HEK293 (cell line): ENCODE measurements at regions not wholly inside any gene's neighbourhood (a gene's known extent, or its start where the extent isn't known, plus 50 kb on each side); places are given as distances from the start of the nearest gene placed in this dataset.

ENCODE experiments used
- CTCF ChIA-PET: fragments of 350-600 bp; formaldehyde crosslinking; extraction: SDS; loops from one replicate; lab custom pipeline; 2021; ENCODE audit warnings: antibody characterized with exemption; lab: Yijun Ruan, JAX
- POLR2A ChIA-PET: fragments of 300-600 bp; formaldehyde crosslinking; extraction: SDS; loops from one replicate; lab custom pipeline; 2020; ENCODE audit warnings: antibody characterized with exemption, inconsistent platforms; lab: Yijun Ruan, JAX
- H3K27ac ChIP-seq: fragments of 200-500 bp; sonication (Bioruptor generic); 2 replicates; pipeline ENCODE4 v1.5.1; 2014; ENCODE audit warnings: low read depth, low read length, control low read depth, inconsistent platforms; ENCODE audit errors: extremely low read depth
- H3K36me3 ChIP-seq, 2 experiments: fragments of 200-500 bp in 1 of 2; sonication (Bioruptor generic) in 1 of 2; 1 replicate in 1 of 2; 2 replicates in 1 of 2; pipeline ENCODE4 v1.5.1; 2014 to 2017; ENCODE audit warnings: inconsistent platforms in 2 of 2, low read length in 2 of 2; ENCODE audit not compliant: control insufficient read depth in 2 of 2, insufficient read depth in 1 of 2
- H3K4me1 ChIP-seq: fragments of 200-500 bp; sonication (Bioruptor generic); 2 replicates; pipeline ENCODE4 v1.5.1; 2014; ENCODE audit warnings: mild to moderate bottlenecking, low read length, inconsistent platforms; ENCODE audit not compliant: control insufficient read depth, insufficient read depth
- H3K4me3 ChIP-seq: 2 replicates; pipeline ENCODE4 v1.5.1; 2011; ENCODE audit warnings: low read depth, mild to moderate bottlenecking, control low read depth, low read length, moderate library complexity
- H3K9me3 ChIP-seq: fragments of 200-500 bp; sonication (Bioruptor generic); 2 replicates; pipeline ENCODE4 v1.5.1; 2014; ENCODE audit warnings: low read depth, low read length, inconsistent platforms; ENCODE audit not compliant: control insufficient read depth, insufficient read depth
- GLIS2 ChIP-seq: fragments of 450-650 bp; formaldehyde crosslinking; IDR thresholded peaks from 2 replicates; pipeline ENCODE4 v1.5.1; 2016; ENCODE audit warnings: missing biosample characterization, missing genetic modification characterization
- IKZF3 ChIP-seq: fragments of 450-650 bp; IDR thresholded peaks from 2 replicates; pipeline ENCODE4 v1.5.0; 2018; ENCODE audit warnings: missing biosample characterization, mild to moderate bottlenecking, missing genetic modification characterization, moderate library complexity
- OVOL3 ChIP-seq: fragments of 450-650 bp; formaldehyde crosslinking; IDR thresholded peaks from 2 replicates; pipeline ENCODE4 v1.5.1; 2016; ENCODE audit warnings: missing biosample characterization, missing genetic modification characterization
- ZBTB10 ChIP-seq: fragments of 450-650 bp; formaldehyde crosslinking; IDR thresholded peaks from 2 replicates; pipeline ENCODE4 v1.5.1; 2016; ENCODE audit warnings: missing biosample characterization, missing genetic modification characterization
- ZBTB21 ChIP-seq: fragments of 450-650 bp; formaldehyde crosslinking; IDR thresholded peaks from 2 replicates; pipeline ENCODE4 v1.5.1; 2017; ENCODE audit warnings: missing biosample characterization, missing genetic modification characterization
- ZBTB7A ChIP-seq: fragments of 450-650 bp; formaldehyde crosslinking; IDR thresholded peaks from 2 replicates; pipeline ENCODE4 v1.5.1; 2016; ENCODE audit warnings: low read depth, missing biosample characterization, missing genetic modification characterization
- ZNF121 ChIP-seq: fragments of 450-650 bp; formaldehyde crosslinking; IDR thresholded peaks from 2 replicates; pipeline ENCODE4 v1.5.1; 2016; ENCODE audit warnings: missing biosample characterization, missing genetic modification characterization
- ZNF239 ChIP-seq: fragments of 450-650 bp; formaldehyde crosslinking; IDR thresholded peaks from 2 replicates; pipeline ENCODE4 v1.5.1; 2016; ENCODE audit warnings: missing biosample characterization, missing genetic modification characterization
- ZNF266 ChIP-seq: fragments of 450-650 bp; formaldehyde crosslinking; IDR thresholded peaks from 2 replicates; pipeline ENCODE4 v1.5.1; 2016; ENCODE audit warnings: missing biosample characterization, missing genetic modification characterization, low read depth
- ZNF302 ChIP-seq: fragments of 450-650 bp; formaldehyde crosslinking; IDR thresholded peaks from 2 replicates; pipeline ENCODE4 v1.5.1; 2016; ENCODE audit warnings: missing biosample characterization, missing genetic modification characterization, low read depth
- ZNF404 ChIP-seq: fragments of 450-650 bp; formaldehyde crosslinking; IDR thresholded peaks from 2 replicates; pipeline ENCODE4 v1.5.1; 2017; ENCODE audit warnings: missing biosample characterization, missing genetic modification characterization
- ZNF548 ChIP-seq: fragments of 450-650 bp; formaldehyde crosslinking; IDR thresholded peaks from 2 replicates; pipeline ENCODE4 v1.5.1; 2016; ENCODE audit warnings: missing biosample characterization, missing genetic modification characterization
- ZNF626 ChIP-seq: fragments of 450-650 bp; sonication (Bioruptor Pico); formaldehyde crosslinking; IDR thresholded peaks from 2 replicates; pipeline ENCODE4 v1.5.1; 2018; ENCODE audit warnings: missing biosample characterization, missing genetic modification characterization, inconsistent platforms
- ZNF629 ChIP-seq: fragments of 450-650 bp; formaldehyde crosslinking; IDR thresholded peaks from 2 replicates; pipeline ENCODE4 v1.5.1; 2017; ENCODE audit warnings: missing biosample characterization, missing genetic modification characterization
- TF ChIP-seq, protein P1 (sequence below): fragments of 450-650 bp; formaldehyde crosslinking; IDR thresholded peaks from 2 replicates; pipeline ENCODE4 v1.5.1; 2016; ENCODE audit warnings: missing biosample characterization, missing genetic modification characterization
- TF ChIP-seq, protein P2 (sequence below): fragments of 450-650 bp; formaldehyde crosslinking; IDR thresholded peaks from 2 replicates; pipeline ENCODE4 v1.5.1; 2017; ENCODE audit warnings: missing biosample characterization, missing genetic modification characterization
- TF ChIP-seq, protein P3 (sequence below): fragments of 450-650 bp; formaldehyde crosslinking; IDR thresholded peaks from 2 replicates; pipeline ENCODE4 v1.5.1; 2017; ENCODE audit warnings: missing biosample characterization, missing genetic modification characterization

DNA sequence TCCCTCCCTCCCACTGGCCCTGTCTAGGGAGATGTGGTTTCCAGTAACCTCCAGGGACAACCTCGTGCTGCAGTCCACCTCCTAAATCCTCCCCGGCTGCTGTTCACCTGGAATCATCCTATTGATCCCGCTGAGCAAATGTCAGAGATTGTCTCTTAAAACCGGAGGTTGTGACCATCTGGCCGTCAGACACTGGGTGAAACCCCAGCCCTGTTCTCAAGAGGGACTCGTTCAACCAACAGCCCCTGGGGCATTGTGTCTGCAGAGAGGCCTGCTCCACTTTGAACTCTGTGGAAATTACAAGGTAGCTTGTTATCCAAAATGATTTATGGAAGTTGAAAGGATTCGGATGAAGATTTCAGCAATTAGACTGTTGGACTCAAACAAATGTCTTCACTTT, 498.0 kb downstream of the MATN1 start (continued):
- TF ChIP-seq, protein P1, sequence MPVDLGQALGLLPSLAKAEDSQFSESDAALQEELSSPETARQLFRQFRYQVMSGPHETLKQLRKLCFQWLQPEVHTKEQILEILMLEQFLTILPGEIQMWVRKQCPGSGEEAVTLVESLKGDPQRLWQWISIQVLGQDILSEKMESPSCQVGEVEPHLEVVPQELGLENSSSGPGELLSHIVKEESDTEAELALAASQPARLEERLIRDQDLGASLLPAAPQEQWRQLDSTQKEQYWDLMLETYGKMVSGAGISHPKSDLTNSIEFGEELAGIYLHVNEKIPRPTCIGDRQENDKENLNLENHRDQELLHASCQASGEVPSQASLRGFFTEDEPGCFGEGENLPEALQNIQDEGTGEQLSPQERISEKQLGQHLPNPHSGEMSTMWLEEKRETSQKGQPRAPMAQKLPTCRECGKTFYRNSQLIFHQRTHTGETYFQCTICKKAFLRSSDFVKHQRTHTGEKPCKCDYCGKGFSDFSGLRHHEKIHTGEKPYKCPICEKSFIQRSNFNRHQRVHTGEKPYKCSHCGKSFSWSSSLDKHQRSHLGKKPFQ (tag by site-specific recombination): no peak
- TF ChIP-seq ZNF548 (tag by site-specific recombination) (no peak), OVOL3 (no peak), ZNF302 (tag by site-specific recombination) (no peak), ZNF239 (tag by site-specific recombination) (no peak), IKZF3 (no peak)

- CTCF ChIA-PET: interaction anchor here (0.8 kb wide), 1 partner anchor 13 kb away, joined by 4 read pairs; no protein-coding TSS in a partner anchor
Measured at GRCh38 chr1:30219675-30220074, 503.7 kb downstream of the MATN1 start.

DNA sequence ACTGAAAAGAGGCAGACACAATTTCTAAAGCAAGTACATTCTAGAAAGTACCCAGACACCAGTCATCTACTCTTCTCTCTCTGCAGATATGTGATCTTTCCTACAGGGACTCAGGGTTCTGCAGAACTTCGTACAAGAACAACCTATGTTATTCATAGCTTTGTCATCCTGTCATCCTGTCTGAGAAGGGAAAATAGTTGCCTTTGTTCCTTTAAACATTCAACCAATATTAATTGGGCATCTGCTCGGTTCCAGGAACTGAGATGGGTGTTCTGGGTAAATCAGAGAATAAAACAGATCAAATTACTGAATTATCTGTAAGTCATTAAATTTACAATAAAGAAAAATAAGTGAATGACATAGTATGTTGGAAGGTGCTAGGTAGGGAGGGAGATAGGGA, 504.9 kb downstream of the MATN1 start:
- Histone ChIP-seq H3K27ac (no peak overlapping the region), H3K9me3 (no peaks in the 10 kb centered on the region), H3K4me1 (no peaks in the 10 kb centered on the region), H3K4me3 (no peak overlapping the region), H3K36me3 (no peaks in the 10 kb centered on the region)
- ChIA-PET CTCF (no interaction called here), POLR2A (no interaction called here)
- TF ChIP-seq ZNF404 (tag by site-specific recombination): no peak
- TF ChIP-seq ZNF629 (tag by site-specific recombination): no peak
- TF ChIP-seq GLIS2: no peak
- TF ChIP-seq ZBTB7A (tag by site-specific recombination): no peak

More at GRCh38 chr1:30219675-30220074, 503.7 kb downstream of the MATN1 start:
- Histone ChIP-seq H3K27ac (no peak overlapping the region), H3K4me3 (no peak overlapping the region), H3K9me3 (no peaks in the 10 kb centered on the region), H3K36me3 (no peaks in the 10 kb centered on the region), H3K4me1 (no peaks in the 10 kb centered on the region)
- TF ChIP-seq ZNF626 (tag by site-specific recombination) (no peak), ZNF266 (no peak)
- POLR2A ChIA-PET: no interaction called here

DNA sequence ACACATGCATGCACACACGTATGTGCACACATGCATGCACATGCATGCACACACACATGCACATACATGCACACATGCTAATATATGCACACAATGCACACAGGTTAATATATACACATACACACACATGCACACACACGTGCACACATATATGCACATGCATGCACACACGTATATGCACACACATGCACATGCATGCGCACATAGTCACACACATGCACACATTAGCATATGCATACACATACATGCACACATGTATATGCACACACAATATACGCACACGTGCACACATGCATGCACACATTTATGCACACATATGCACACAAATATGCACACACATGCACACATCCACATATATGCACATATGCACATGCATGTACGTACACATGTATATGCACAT, 506.8 kb downstream of the MATN1 start:
- H3K9me3 ChIP-seq: no peaks in the 10 kb centered on the region
- CTCF ChIA-PET: no interaction called here
- no peak for TF ChIP-seq ZBTB21
- TF ChIP-seq, protein P2, sequence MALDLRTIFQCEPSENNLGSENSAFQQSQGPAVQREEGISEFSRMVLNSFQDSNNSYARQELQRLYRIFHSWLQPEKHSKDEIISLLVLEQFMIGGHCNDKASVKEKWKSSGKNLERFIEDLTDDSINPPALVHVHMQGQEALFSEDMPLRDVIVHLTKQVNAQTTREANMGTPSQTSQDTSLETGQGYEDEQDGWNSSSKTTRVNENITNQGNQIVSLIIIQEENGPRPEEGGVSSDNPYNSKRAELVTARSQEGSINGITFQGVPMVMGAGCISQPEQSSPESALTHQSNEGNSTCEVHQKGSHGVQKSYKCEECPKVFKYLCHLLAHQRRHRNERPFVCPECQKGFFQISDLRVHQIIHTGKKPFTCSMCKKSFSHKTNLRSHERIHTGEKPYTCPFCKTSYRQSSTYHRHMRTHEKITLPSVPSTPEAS (tag by site-specific recombination): 0 out of 2 replicates have a peak, but pooled peaks have one; percentile 53
- TF ChIP-seq, all 188 proteins: peak for 1
- Histone ChIP-seq H3K27ac (no peak overlapping the region), H3K4me1 (no peaks in the 10 kb centered on the region), H3K36me3 (no peaks in the 10 kb centered on the region), H3K4me3 (no peak overlapping the region)
- POLR2A ChIA-PET: no interaction called here

DNA sequence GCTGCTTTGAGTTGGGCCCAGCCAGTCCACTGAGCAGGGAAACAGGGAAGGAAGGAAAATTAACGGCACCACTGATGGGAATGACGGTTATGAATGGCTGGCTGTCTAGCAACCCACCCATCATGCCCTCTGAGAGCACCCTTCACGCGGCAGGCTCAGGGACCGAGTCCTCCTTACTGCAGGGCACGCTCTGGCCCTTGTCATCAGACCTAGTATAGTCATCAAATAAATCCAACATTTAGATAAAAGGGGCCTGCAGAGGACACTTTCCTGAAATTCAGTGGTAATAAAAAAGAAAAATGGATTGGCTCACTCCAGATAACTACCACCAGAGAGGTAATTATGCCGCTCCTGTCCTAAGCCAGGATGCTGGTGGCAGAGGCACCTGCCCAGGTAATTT, 509.4 kb downstream of the MATN1 start:
- Histone ChIP-seq H3K9me3 (no peaks in the 10 kb centered on the region), H3K4me1 (no peaks in the 10 kb centered on the region), H3K4me3 (no peak overlapping the region), H3K36me3 (no peaks in the 10 kb centered on the region), H3K27ac (no peak overlapping the region)
- ChIA-PET POLR2A (no interaction called here), CTCF (interaction anchor here (1.1 kb wide), 1 partner anchor 18 kb away, joined by 4 read pairs; no protein-coding TSS in a partner anchor)
- TF ChIP-seq ZBTB10 (tag by site-specific recombination) (no peak), ZNF121 (no peak)
- TF ChIP-seq, protein P3, sequence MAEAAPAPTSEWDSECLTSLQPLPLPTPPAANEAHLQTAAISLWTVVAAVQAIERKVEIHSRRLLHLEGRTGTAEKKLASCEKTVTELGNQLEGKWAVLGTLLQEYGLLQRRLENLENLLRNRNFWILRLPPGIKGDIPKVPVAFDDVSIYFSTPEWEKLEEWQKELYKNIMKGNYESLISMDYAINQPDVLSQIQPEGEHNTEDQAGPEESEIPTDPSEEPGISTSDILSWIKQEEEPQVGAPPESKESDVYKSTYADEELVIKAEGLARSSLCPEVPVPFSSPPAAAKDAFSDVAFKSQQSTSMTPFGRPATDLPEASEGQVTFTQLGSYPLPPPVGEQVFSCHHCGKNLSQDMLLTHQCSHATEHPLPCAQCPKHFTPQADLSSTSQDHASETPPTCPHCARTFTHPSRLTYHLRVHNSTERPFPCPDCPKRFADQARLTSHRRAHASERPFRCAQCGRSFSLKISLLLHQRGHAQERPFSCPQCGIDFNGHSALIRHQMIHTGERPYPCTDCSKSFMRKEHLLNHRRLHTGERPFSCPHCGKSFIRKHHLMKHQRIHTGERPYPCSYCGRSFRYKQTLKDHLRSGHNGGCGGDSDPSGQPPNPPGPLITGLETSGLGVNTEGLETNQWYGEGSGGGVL (tag by site-specific recombination): no peak
